H7 (cell line): ENCODE measurements at regions not wholly inside any gene's neighbourhood (a gene's known extent, or its start where the extent isn't known, plus 50 kb on each side); places are given as distances from the start of the nearest gene placed in this dataset.

Experiments
- DNase-seq: peaks from one replicate; pipeline ENCODE4 v3.0.0; 2012
- H3K27me3 ChIP-seq: 2 replicates; pipeline ENCODE4 v1.6.0; 2011; ENCODE audit warnings: mild to moderate bottlenecking, low read length; ENCODE audit not compliant: control insufficient read depth, insufficient read depth
- H3K36me3 ChIP-seq: replicated peaks from 2 replicates; pipeline ENCODE4 v1.5.1; 2011; ENCODE audit warnings: low read length; ENCODE audit not compliant: control insufficient read depth, insufficient read depth
- H3K4me3 ChIP-seq: 2 replicates; pipeline ENCODE4 v1.5.1; 2011; ENCODE audit warnings: low read depth, mild to moderate bottlenecking, control low read depth, low read length, moderate library complexity; ENCODE audit not compliant: insufficient read depth

GRCh38 chr3:157649511-157649910, 146.3 kb upstream of the VEPH1 start:
- no peak for DNase-seq
- Histone ChIP-seq H3K27me3 (no peaks in the 10 kb centered on the region), H3K4me3 (no peak overlapping the region), H3K36me3 (no peaks in the 10 kb centered on the region)

GRCh38 chr3:157647820-157648219, 144.6 kb upstream of the VEPH1 start:
- Histone ChIP-seq H3K27me3 (no peaks in the 10 kb centered on the region), H3K36me3 (no peaks in the 10 kb centered on the region), H3K4me3 (no peak overlapping the region)
- DNase-seq: no peak

- H3K36me3 ChIP-seq: no peaks in the 10 kb centered on the region
- no peak for DNase-seq
- H3K27me3 ChIP-seq: no peaks in the 10 kb centered on the region
- no peak overlapping the region for H3K4me3 ChIP-seq
Observed at GRCh38 chr3:157639756-157640426, 136.7 kb upstream of the VEPH1 start.

- no peak for DNase-seq
- Histone ChIP-seq H3K36me3 (no peaks in the 10 kb centered on the region), H3K27me3 (no peaks in the 10 kb centered on the region), H3K4me3 (no peak overlapping the region)
Observed at GRCh38 chr3:157637866-157638265, 134.7 kb upstream of the VEPH1 start.

GRCh38 chr3:157633241-157633640, 130.0 kb upstream of the VEPH1 start:
- H3K27me3 ChIP-seq: no peaks in the 10 kb centered on the region
- no peak overlapping the region for H3K4me3 ChIP-seq
- DNase-seq: no peak
- no peaks in the 10 kb centered on the region for H3K36me3 ChIP-seq

GRCh38 chr3:157632075-157632474, 128.9 kb upstream of the VEPH1 start:
- no peaks in the 10 kb centered on the region for H3K27me3 ChIP-seq
- no peaks in the 10 kb centered on the region for H3K36me3 ChIP-seq
- H3K4me3 ChIP-seq: no peak overlapping the region
- no peak for DNase-seq

GRCh38 chr3:157631478-157631877, 128.3 kb upstream of the VEPH1 start:
- DNase-seq: no peak
- Histone ChIP-seq H3K36me3 (no peaks in the 10 kb centered on the region), H3K27me3 (no peaks in the 10 kb centered on the region), H3K4me3 (no peak overlapping the region)

GRCh38 chr3:157626817-157627216, 123.6 kb upstream of the VEPH1 start:
- Histone ChIP-seq H3K4me3 (no peak overlapping the region), H3K36me3 (no peaks in the 10 kb centered on the region), H3K27me3 (no peaks in the 10 kb centered on the region)
- DNase-seq: no peak

GRCh38 chr3:157624801-157625200, 121.6 kb upstream of the VEPH1 start:
- DNase-seq: no peak
- Histone ChIP-seq H3K4me3 (no peak overlapping the region), H3K36me3 (no peaks in the 10 kb centered on the region), H3K27me3 (no peaks in the 10 kb centered on the region)

- H3K4me3 ChIP-seq: no peak overlapping the region
Observed at GRCh38 chr3:157618886-157619285, 115.7 kb upstream of the VEPH1 start.

GRCh38 chr3:157618075-157618760, 115.0 kb upstream of the VEPH1 start:
- DNase-seq: peak; percentile 29

More at GRCh38 chr3:157618886-157619285, 115.7 kb upstream of the VEPH1 start:
- Histone ChIP-seq H3K36me3 (no peaks in the 10 kb centered on the region), H3K27me3 (no peaks in the 10 kb centered on the region)
- DNase-seq: no peak

GRCh38 chr3:157614896-157615295, 111.7 kb upstream of the VEPH1 start:
- DNase-seq: no peak
- H3K4me3 ChIP-seq: no peak overlapping the region
- H3K36me3 ChIP-seq: no peaks in the 10 kb centered on the region
- no peaks in the 10 kb centered on the region for H3K27me3 ChIP-seq

More at GRCh38 chr3:157618075-157618760, 115.0 kb upstream of the VEPH1 start:
- H3K4me3 ChIP-seq: no peak overlapping the region
- H3K36me3 ChIP-seq: no peaks in the 10 kb centered on the region
- H3K27me3 ChIP-seq: no peaks in the 10 kb centered on the region

- no peak for DNase-seq
- H3K36me3 ChIP-seq: no peaks in the 10 kb centered on the region
- no peaks in the 10 kb centered on the region for H3K27me3 ChIP-seq
- H3K4me3 ChIP-seq: no peak overlapping the region
Observed at GRCh38 chr3:157611536-157612076, 108.4 kb upstream of the VEPH1 start.

GRCh38 chr3:157610876-157611535, 107.8 kb upstream of the VEPH1 start:
- DNase-seq: no peak
- no peaks in the 10 kb centered on the region for H3K27me3 ChIP-seq
- H3K36me3 ChIP-seq: no peaks in the 10 kb centered on the region
- no peak overlapping the region for H3K4me3 ChIP-seq
